Activated CD4-positive, alpha-beta T cell treated with anti-CD3 and anti-CD28 coated beads, Interleukin-2, Interleukin-4, amounts not matched to agents 100 ng/mL and 50 ng/mL, durations not matched to agents 16 hours and 8 hours (primary cell): ENCODE measurements at regions not wholly inside any gene's neighbourhood (a gene's known extent, or its start where the extent isn't known, plus 50 kb on each side); places are given as distances from the start of the nearest gene placed in this dataset.

Experiments
- DNase-seq: peaks from one replicate; pipeline ENCODE4 v3.0.0-alpha.2; 2020; ENCODE audit warnings: low spot score

GRCh38 chr13:109510013-109510412, 276.4 kb downstream of the IRS2 start:
- DNase-seq: no peak

DNA sequence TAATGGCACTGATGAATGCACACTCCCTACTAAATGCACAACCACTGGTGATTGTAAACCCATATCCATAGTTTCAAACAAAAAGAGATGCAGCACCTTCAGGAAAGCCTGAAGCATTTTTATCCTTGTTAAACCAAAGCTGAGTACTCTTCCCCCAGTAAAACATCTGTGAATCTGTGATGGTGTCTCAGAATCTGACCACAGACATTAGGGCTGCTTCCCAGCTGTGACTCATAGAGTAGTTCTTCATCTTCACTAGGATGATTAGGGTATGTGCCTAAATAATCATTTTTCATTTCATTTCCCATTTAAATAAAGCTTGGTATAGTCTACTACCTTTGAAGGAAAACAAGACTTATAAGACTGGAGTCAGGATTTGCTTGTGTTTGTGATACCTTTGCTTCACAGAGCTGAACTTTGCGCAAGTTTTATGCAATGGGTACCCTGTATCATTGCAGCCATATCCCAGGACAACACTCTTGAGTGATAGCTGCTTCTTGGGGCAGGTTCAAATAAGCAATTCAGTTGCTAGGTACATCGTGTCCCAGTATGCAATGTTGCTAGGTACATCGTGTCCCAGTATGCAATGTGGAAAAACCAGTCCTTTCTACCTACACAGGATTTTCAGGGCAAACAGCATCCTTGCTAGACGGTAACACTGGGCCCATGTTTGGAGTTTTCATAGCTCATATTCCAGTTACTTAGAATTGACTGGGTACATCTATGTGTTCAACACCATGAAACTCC, 277.1 kb downstream of the IRS2 start:
- DNase-seq: no peak

- DNase-seq: no peak
Observed at GRCh38 chr13:109500146-109500773, 286.1 kb downstream of the IRS2 start.

- DNase-seq: no peak
Observed at GRCh38 chr13:109497917-109498316, 288.5 kb downstream of the IRS2 start.

GRCh38 chr13:109496216-109496615, 290.2 kb downstream of the IRS2 start:
- DNase-seq: no peak

DNA sequence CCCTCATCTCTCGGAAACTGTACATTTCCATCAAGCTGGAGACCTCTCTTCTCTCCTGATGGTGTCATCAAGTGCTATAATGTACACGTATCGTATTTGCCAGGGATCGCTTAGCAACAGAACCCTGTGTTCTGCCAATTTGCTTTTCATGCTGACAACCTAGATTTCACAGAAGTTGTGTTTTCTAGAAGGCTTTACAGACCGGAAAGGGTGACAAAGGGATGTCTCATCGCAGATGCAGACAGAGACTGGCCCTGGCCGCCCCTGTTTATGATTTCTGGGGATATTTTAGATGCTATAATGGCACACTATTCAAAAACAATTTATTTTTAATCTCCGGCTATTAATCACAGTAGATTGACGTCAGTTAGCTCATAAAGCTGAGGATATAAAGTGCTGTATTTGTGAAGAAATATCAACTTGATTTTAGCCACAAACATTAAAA, 291.4 kb downstream of the IRS2 start:
- DNase-seq: no peak

GRCh38 chr13:109485136-109485794, 301.1 kb downstream of the IRS2 start:
- no peak for DNase-seq

DNA sequence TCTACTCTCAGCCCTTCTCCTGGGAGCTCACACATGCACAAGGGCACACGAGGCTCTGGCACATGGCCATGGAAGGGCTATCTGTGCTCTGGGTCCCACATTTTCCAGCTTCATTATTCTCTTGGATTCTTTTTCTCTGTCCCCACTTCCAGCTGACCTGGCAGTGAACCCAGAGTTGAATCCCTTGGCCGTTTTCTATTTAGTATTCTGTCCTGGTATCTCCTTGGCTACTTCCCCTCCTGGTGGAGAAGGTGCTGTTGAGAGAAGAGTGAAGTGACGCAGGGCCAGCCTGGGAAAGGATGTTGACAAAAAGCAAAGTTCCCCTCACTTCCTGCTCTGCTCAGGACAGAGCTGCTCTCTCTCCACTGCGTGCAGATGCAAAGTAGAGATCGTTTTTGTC, 303.1 kb downstream of the IRS2 start:
- DNase-seq: no peak

DNA sequence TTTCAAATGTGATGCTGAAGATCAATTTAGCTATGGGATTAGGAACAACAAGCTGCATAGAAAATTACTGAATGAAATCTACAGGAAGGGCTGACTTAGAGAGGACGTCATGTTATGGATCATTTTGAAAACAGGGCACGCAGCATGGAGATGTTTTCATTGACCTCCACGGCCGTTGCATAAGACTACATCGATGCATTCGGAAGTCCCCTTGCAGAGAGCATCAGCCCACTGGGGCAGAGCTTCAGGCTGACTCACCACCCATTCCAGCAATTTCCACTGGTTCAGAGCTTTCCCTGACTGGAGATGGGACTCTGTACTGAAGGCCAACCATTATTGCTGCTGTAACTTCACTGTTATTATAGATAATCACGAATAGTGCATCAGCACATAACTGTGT, 305.3 kb downstream of the IRS2 start:
- DNase-seq: no peak

GRCh38 chr13:109480011-109480955, 306.1 kb downstream of the IRS2 start:
- no peak for DNase-seq

DNA sequence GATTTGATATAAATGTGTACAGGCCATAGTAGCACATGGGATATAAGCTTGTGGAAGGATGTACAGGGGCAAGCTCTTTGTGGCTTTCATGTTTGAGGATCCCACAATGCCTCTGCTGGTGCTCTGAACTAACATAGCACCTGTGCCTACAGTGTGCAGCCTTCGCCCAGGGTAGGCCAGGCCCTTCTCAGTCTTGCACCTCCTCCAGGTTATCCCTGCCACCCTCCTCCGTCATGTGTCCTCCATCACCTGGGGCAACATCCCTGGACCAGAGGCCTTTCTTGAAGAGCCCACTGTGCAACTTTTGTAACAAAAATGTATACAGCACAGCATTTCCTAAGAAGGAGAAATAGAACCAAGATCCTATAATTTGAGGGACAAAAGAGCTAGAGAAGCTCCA, 306.8 kb downstream of the IRS2 start:
- DNase-seq: no peak

GRCh38 chr13:109476001-109476400, 310.4 kb downstream of the IRS2 start:
- DNase-seq: no peak

GRCh38 chr13:109468123-109468522, 318.3 kb downstream of the IRS2 start:
- DNase-seq: no peak

DNA sequence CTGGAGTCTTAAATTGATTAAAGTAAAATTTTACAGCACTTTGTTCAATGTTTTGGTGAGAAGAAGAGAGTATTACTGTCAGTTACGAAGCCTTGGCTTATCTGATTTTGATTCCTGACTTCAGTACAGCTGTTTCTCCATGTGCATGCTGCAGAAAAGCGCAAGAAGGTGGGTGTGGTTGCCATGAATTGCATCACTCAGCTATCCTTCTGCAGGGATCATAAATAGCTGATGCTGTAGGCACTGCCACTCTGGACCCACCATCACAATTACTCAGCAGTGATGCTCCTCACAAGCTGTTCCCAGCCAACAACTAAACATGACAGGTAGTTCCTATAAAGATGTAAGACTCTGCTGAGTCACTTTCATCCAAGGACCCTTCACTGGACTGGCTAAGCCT, 321.2 kb downstream of the IRS2 start:
- DNase-seq: no peak

GRCh38 chr13:109454167-109454917, 332.0 kb downstream of the IRS2 start:
- DNase-seq: no peak

- no peak for DNase-seq
Observed at GRCh38 chr13:109451726-109452125, 334.7 kb downstream of the IRS2 start.

- no peak for DNase-seq
Observed at GRCh38 chr13:109448629-109449028, 337.8 kb downstream of the IRS2 start.

DNA sequence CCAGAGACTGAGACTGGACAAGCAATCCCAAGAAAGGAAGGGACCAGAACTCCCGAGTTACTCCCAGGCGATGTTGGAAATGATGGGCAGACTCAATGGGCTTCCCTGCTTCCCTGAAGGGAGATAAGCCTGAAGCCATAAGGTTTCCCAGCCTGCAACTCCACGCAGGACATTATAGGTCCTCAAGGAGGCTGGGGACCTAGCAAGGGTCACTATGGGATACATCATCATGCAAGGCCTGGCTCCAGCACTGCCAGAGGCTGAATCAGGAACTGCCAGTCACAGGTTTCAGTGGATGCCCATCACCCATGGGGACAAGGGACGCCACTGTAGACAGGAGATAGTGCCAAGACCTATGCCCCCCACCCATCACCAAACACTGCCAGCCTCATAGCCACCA, 338.7 kb downstream of the IRS2 start:
- no peak for DNase-seq

- DNase-seq: no peak
Observed at GRCh38 chr13:109440320-109440719, 346.1 kb downstream of the IRS2 start.

- no peak for DNase-seq
Observed at GRCh38 chr13:109439813-109440212, 346.6 kb downstream of the IRS2 start.

- no peak for DNase-seq
Observed at GRCh38 chr13:109436841-109437240, 349.5 kb downstream of the IRS2 start.
